Astrocyte (in vitro differentiated cells and primary cell): ENCODE measurements at regions not wholly inside any gene's neighbourhood (a gene's known extent, or its start where the extent isn't known, plus 50 kb on each side); places are given as distances from the start of the nearest gene placed in this dataset.

Source experiments
- DNase-seq: peaks from one replicate; pipeline ENCODE4 v3.0.0-alpha.2; 2010; ENCODE audit warnings: low read depth
- FAIRE-seq: peaks from 2 replicates; lab custom pipeline; 2011; peaks lifted over from hg19 to GRCh38; lab: Jason Lieb, UNC
- H2AFZ ChIP-seq: 2 replicates; pipeline ENCODE4 v1.6.0; 2012; ENCODE audit warnings: low read depth, low read length, inconsistent platforms
- H3K27ac ChIP-seq: 2 replicates; pipeline ENCODE4 v1.5.1; 2011; ENCODE audit warnings: low read depth, low read length, inconsistent platforms
- H3K27me3 ChIP-seq: 2 replicates; pipeline ENCODE4 v1.6.0; 2011; ENCODE audit warnings: low read length, inconsistent platforms; ENCODE audit not compliant: insufficient read depth
- H3K36me3 ChIP-seq: 2 replicates; pipeline ENCODE4 v1.5.1; 2011; ENCODE audit warnings: low read length, inconsistent platforms; ENCODE audit not compliant: insufficient read depth
- H3K4me1 ChIP-seq: 2 replicates; pipeline ENCODE4 v1.5.1; 2011; ENCODE audit warnings: low read length, inconsistent platforms; ENCODE audit not compliant: insufficient read depth
- H3K4me2 ChIP-seq: 2 replicates; pipeline ENCODE4 v1.6.0; 2012; ENCODE audit warnings: low read length, inconsistent platforms
- H3K4me3 ChIP-seq: 2 replicates; pipeline ENCODE4 v1.5.1; 2011; ENCODE audit warnings: low read depth, mild to moderate bottlenecking, low read length, inconsistent platforms; ENCODE audit not compliant: insufficient read depth
- H3K79me2 ChIP-seq: 2 replicates; pipeline ENCODE4 v1.6.0; 2012; ENCODE audit warnings: mild to moderate bottlenecking, low read length, inconsistent platforms; ENCODE audit not compliant: insufficient read depth
- H3K9ac ChIP-seq: 2 replicates; pipeline ENCODE4 v1.6.0; 2012; ENCODE audit warnings: mild to moderate bottlenecking, low read length, inconsistent platforms
- H3K9me3 ChIP-seq: 2 replicates; pipeline ENCODE4 v1.5.1; 2012; ENCODE audit warnings: low read depth, mild to moderate bottlenecking, low read length, inconsistent platforms; ENCODE audit not compliant: insufficient read depth
- H4K20me1 ChIP-seq: 2 replicates; pipeline ENCODE4 v1.6.0; 2012; ENCODE audit warnings: low read length, inconsistent platforms; ENCODE audit not compliant: insufficient read depth
- H3K27ac Mint-ChIP-seq: one replicate; pipeline ENCODE4 v1.8.0; 2021; ENCODE audit warnings: mild to moderate bottlenecking, mixed read lengths; ENCODE audit not compliant: unreplicated experiment
- H3K27me3 Mint-ChIP-seq: one replicate; pipeline ENCODE4 v1.8.0; 2021; ENCODE audit warnings: low read depth, mixed read lengths; ENCODE audit not compliant: unreplicated experiment
- H3K36me3 Mint-ChIP-seq: one replicate; pipeline ENCODE4 v1.8.0; 2021; ENCODE audit warnings: low read depth, mixed read lengths; ENCODE audit not compliant: unreplicated experiment
- H3K4me1 Mint-ChIP-seq: one replicate; pipeline ENCODE4 v1.8.0; 2021; ENCODE audit warnings: low read depth, mixed read lengths; ENCODE audit not compliant: unreplicated experiment
- H3K4me3 Mint-ChIP-seq: one replicate; pipeline ENCODE4 v1.8.0; 2021; ENCODE audit warnings: mild to moderate bottlenecking, moderate library complexity, mixed read lengths; ENCODE audit not compliant: unreplicated experiment
- H3K9me3 Mint-ChIP-seq: one replicate; pipeline ENCODE4 v1.8.0; 2021; ENCODE audit warnings: mild to moderate bottlenecking, mixed read lengths; ENCODE audit not compliant: unreplicated experiment
- EZH2 ChIP-seq: IDR thresholded peaks from 2 replicates; pipeline ENCODE4 v1.6.1; 2012; ENCODE audit warnings: mild to moderate bottlenecking, low read length, inconsistent platforms; ENCODE audit not compliant: insufficient read depth
- TF ChIP-seq, protein P1 (sequence below): IDR thresholded peaks from 2 replicates; pipeline ENCODE4 v1.5.1; 2011; ENCODE audit warnings: low read depth, mild to moderate bottlenecking, inconsistent platforms, low read length, moderate library complexity; ENCODE audit not compliant: insufficient read depth

DNA sequence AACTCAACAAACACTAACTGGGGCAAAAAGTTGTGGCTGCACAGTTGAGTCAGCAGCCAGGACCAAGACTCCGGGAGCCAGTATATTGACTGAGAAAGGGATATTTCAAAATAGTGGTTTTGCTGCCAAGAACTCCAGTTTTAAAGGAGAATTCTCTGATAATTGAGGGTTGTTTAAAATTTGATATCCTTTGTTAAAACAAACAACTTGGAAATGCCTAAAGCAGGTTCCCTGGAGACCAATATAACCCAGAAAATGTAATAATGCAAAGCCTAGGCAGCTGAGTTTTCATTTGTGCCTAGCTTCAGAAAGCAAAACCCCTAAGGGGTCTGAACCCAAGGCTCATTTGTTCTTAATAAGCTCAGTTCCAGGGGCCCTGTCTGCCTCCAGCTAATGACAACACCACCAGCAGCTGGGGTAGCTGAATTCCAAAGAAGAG, 311.7 kb upstream of the CCDC196 start:
- no peaks in the 10 kb centered on the region for H3K4me1 Mint-ChIP-seq
- H3K27me3 ChIP-seq: no peaks in the 10 kb centered on the region
- H3K36me3 ChIP-seq: no peaks in the 10 kb centered on the region
- H3K27ac Mint-ChIP-seq: no peak overlapping the region
- no peak overlapping the region for H2AFZ ChIP-seq
- DNase-seq: no peak
- no peak overlapping the region for H3K4me2 ChIP-seq
- H3K9me3 Mint-ChIP-seq: peaks cover 2% of the 10 kb centered on the region
- no peaks in the 10 kb centered on the region for H3K36me3 Mint-ChIP-seq
- H3K27me3 Mint-ChIP-seq: no peaks in the 10 kb centered on the region
- H3K9me3 ChIP-seq: no peaks in the 10 kb centered on the region
- H3K4me1 ChIP-seq: no peaks in the 10 kb centered on the region
- TF ChIP-seq, protein P1, sequence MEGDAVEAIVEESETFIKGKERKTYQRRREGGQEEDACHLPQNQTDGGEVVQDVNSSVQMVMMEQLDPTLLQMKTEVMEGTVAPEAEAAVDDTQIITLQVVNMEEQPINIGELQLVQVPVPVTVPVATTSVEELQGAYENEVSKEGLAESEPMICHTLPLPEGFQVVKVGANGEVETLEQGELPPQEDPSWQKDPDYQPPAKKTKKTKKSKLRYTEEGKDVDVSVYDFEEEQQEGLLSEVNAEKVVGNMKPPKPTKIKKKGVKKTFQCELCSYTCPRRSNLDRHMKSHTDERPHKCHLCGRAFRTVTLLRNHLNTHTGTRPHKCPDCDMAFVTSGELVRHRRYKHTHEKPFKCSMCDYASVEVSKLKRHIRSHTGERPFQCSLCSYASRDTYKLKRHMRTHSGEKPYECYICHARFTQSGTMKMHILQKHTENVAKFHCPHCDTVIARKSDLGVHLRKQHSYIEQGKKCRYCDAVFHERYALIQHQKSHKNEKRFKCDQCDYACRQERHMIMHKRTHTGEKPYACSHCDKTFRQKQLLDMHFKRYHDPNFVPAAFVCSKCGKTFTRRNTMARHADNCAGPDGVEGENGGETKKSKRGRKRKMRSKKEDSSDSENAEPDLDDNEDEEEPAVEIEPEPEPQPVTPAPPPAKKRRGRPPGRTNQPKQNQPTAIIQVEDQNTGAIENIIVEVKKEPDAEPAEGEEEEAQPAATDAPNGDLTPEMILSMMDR: no peak
- TF ChIP-seq EZH2: no peak
- FAIRE-seq: no peak
- no peaks in the 10 kb centered on the region for H4K20me1 ChIP-seq
- no peak overlapping the region for H3K27ac ChIP-seq
- H3K9ac ChIP-seq: no peak overlapping the region
- H3K4me3 Mint-ChIP-seq: no peak overlapping the region
- no peak overlapping the region for H3K4me3 ChIP-seq
- H3K79me2 ChIP-seq: no peaks in the 10 kb centered on the region

DNA sequence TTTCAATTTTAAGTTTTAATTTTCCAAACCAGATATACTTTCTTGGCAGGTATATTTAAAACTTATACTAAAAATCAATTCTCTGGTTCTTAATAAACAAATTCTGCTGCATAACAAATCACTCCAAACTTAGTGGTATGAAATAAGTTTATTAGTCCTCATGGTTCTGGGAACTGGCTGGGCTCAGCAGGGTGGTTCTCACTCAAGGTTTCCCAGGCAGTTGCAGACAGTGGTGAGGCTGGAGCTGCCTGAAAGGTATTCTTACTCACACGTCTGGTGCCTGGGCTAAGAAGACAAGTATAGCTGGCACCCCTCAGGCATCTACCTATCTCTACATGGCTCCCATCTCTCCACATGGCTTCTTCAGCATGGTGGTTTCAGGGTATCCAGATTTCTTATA, 308.2 kb upstream of the CCDC196 start:
- Histone ChIP-seq H3K9ac (no peak overlapping the region), H3K27me3 (no peaks in the 10 kb centered on the region), H3K27ac (no peak overlapping the region), H4K20me1 (no peaks in the 10 kb centered on the region), H3K4me2 (no peak overlapping the region), H2AFZ (no peak overlapping the region), H3K36me3 (no peaks in the 10 kb centered on the region), H3K79me2 (no peaks in the 10 kb centered on the region), H3K4me3 (no peak overlapping the region), H3K9me3 (no peaks in the 10 kb centered on the region), H3K4me1 (no peaks in the 10 kb centered on the region)
- Mint-ChIP-seq H3K9me3 (peaks cover 2% of the 10 kb centered on the region), H3K27me3 (peaks cover 4% of the 10 kb centered on the region), H3K4me1 (no peaks in the 10 kb centered on the region), H3K4me3 (no peak overlapping the region), H3K36me3 (no peaks in the 10 kb centered on the region), H3K27ac (no peak overlapping the region)
- TF ChIP-seq, protein P1: no peak
- TF ChIP-seq EZH2: no peak
- no peak for DNase-seq
- FAIRE-seq: no peak

DNA sequence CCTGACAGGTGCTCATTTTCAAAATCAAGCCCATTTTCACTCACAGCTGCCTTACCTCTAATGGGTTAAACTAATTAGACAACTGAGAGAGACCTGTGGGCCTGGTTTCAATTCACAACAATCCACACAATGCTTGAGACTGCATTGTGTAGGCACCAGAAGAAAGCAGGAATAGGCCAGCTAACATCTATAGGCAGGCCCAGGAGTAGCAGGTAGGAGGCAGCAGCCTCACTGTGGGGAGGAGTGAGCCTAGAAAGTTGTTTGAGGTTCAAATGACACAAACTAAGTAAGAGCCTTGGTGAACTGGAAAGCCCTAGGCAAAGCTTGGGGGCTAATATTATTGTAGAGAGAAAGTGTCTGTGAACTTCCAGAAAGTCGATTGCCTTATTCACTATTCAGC, 289.5 kb upstream of the CCDC196 start:
- TF ChIP-seq EZH2: no peak
- TF ChIP-seq, protein P1: no peak
- Mint-ChIP-seq H3K36me3 (peaks cover 2% of the 10 kb centered on the region), H3K27me3 (no peaks in the 10 kb centered on the region), H3K4me1 (no peaks in the 10 kb centered on the region), H3K4me3 (no peak overlapping the region), H3K27ac (no peak overlapping the region), H3K9me3 (peaks cover 5% of the 10 kb centered on the region)
- H4K20me1 ChIP-seq: no peaks in the 10 kb centered on the region
- H3K9me3 ChIP-seq: no peaks in the 10 kb centered on the region
- H3K79me2 ChIP-seq: no peaks in the 10 kb centered on the region
- no peaks in the 10 kb centered on the region for H3K36me3 ChIP-seq
- FAIRE-seq (no peak), DNase-seq (no peak)
- H3K4me1 ChIP-seq: no peaks in the 10 kb centered on the region
- no peaks in the 10 kb centered on the region for H3K27me3 ChIP-seq
- H3K4me3 ChIP-seq: no peak overlapping the region
- H3K9ac ChIP-seq: no peak overlapping the region
- H3K4me2 ChIP-seq: no peak overlapping the region
- H3K27ac ChIP-seq: no peak overlapping the region
- no peak overlapping the region for H2AFZ ChIP-seq
